ENCODE measurements at regions not wholly inside any gene's neighbourhood (a gene's known extent, or its start where the extent isn't known, plus 50 kb on each side); places are given as distances from the start of the nearest gene placed in this dataset.

GRCh38 chr6:15044146-15044882 lies 201.6 kb upstream of the JARID2 start:
- no peak for TF ChIP-seq CTCF (conservative IDR thresholded peaks at IDR 0.05 in 1 of 2, IDR thresholded peaks at IDR 0.05 in 1 of 2; ENCODE audit: low read depth in 1 of 2, low read length in 2 of 2)
- no peak for TF ChIP-seq EZH2 (IDR thresholded peaks at IDR 0.05; ENCODE audit: low read length, missing control alignments)
